ENCODE measurements at regions not wholly inside any gene's neighbourhood (a gene's known extent, or its start where the extent isn't known, plus 50 kb on each side); places are given as distances from the start of the nearest gene placed in this dataset.
"Not testable (repeated sequence)": the region's sequence is repeated elsewhere in the genome, so short reads cannot be mapped to it uniquely, and the experiment has no call there.

DNA sequence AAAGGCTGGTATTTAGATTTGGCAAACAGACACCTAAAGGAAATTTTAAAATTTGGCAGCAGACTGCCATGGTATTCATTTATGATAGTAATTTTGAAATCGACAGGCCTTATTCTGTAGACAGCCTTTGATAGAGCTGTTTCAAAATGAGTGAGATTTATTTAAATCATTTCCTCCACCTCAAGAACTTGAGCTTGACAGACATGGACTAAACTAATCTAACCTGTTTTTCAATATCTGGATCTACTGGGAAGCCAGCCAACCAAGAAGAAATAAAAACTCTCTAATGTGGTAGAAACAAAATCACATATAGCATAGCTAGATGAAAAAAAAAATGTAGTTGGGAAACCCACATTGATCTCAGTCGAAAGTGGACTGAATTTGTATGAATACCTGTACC is 56.9 kb upstream of the RASA1 start:
- intact Hi-C loops (cut with DNase I; ENCODE audit: low total_unique reads) (no loop called here), in situ Hi-C loops (cut with MboI; ENCODE audit: low pct_ligation_motif_present in 1 of 4, low pct_unique_long_range_greater_than_20kb in 1 of 4, low sequenced_read_pairs in 3 of 4) (no loop called here)
- H3K4me1 ChIP-seq = peaks cover 0 to 13% (median 3%) of the 10 kb centered on the region in 4 donors
- no peaks in the 10 kb centered on the region for H3K36me3 ChIP-seq
- H3K4me3 ChIP-seq = no peak overlapping the region
- no peak for DNase-seq
- no peaks in the 10 kb centered on the region for H3K9me3 ChIP-seq
- H3K27ac ChIP-seq = no peak overlapping the region
- peak in 1 of 3 donors; percentile 15 for TF ChIP-seq POLR2AphosphoS5 (IDR thresholded peaks at IDR 0.05)
- TF ChIP-seq, protein P1, sequence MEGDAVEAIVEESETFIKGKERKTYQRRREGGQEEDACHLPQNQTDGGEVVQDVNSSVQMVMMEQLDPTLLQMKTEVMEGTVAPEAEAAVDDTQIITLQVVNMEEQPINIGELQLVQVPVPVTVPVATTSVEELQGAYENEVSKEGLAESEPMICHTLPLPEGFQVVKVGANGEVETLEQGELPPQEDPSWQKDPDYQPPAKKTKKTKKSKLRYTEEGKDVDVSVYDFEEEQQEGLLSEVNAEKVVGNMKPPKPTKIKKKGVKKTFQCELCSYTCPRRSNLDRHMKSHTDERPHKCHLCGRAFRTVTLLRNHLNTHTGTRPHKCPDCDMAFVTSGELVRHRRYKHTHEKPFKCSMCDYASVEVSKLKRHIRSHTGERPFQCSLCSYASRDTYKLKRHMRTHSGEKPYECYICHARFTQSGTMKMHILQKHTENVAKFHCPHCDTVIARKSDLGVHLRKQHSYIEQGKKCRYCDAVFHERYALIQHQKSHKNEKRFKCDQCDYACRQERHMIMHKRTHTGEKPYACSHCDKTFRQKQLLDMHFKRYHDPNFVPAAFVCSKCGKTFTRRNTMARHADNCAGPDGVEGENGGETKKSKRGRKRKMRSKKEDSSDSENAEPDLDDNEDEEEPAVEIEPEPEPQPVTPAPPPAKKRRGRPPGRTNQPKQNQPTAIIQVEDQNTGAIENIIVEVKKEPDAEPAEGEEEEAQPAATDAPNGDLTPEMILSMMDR (IDR thresholded peaks at IDR 0.05) = no peak
- no peaks in the 10 kb centered on the region for H3K27me3 ChIP-seq
- 35% methylated on average over 2 of the region's 2 CpGs for WGBS, 2 donors (ENCODE audit: low coverage in 1 of 2)

- Histone ChIP-seq H3K4me3 (no peak overlapping the region), H3K27ac (no peak overlapping the region), H3K4me1 (peaks cover 0 to 13% (median 3%) of the 10 kb centered on the region in 4 donors), H3K9me3 (no peaks in the 10 kb centered on the region), H3K36me3 (no peaks in the 10 kb centered on the region), H3K27me3 (no peaks in the 10 kb centered on the region)
- intact Hi-C loops (cut with DNase I; ENCODE audit: low total_unique reads) = no loop called here
- in situ Hi-C loops (cut with MboI; ENCODE audit: low pct_ligation_motif_present in 1 of 4, low pct_unique_long_range_greater_than_20kb in 1 of 4, low sequenced_read_pairs in 3 of 4) = no loop called here
- WGBS, 2 donors (ENCODE audit: low coverage in 1 of 2) = 62 to 69% methylated on average over 1 of the region's 1 CpG
- TF ChIP-seq POLR2AphosphoS5 (IDR thresholded peaks at IDR 0.05) = no peak
- TF ChIP-seq, protein P1 (IDR thresholded peaks at IDR 0.05) = no peak
- TF ChIP-seq EP300 (IDR thresholded peaks at IDR 0.05; ENCODE audit: low read depth) = no peak
- TF ChIP-seq POLR2A (IDR thresholded peaks at IDR 0.05) = no peak
- no peak for DNase-seq
These were observed 56.0 kb upstream of the RASA1 start for GRCh38 chr5:87211676-87212075.

DNA sequence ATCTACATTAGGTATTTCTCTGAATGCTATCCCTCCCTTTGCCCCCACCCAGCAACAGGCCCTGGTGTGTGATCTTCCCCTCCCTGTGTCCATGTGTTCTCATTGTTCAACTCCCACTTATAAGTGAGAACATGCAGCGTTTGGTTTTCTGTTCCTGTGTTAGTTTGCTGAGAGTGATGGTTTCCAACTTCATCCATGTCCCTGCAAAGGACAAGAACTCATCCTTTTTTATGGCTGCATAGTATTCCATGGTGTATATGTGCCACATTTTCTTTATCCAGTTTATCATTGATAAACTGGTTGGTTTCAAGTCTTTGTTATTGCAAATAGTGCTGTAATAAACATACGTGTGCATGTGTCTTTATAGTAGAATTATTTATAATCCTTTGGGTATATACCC is 55.5 kb upstream of the RASA1 start:
- DNase-seq; in situ Hi-C loops (cut with MboI; ENCODE audit: low pct_ligation_motif_present in 1 of 4, low pct_unique_long_range_greater_than_20kb in 1 of 4, low sequenced_read_pairs in 3 of 4): not testable (repeated sequence)
- WGBS, 2 donors (ENCODE audit: low coverage in 1 of 2) = 90 to 92% methylated on average over 2 of the region's 2 CpGs

GRCh38 chr5:87217480-87217879 is 50.2 kb upstream of the RASA1 start:
- 52% methylated on average over 4 of the region's 4 CpGs; no CpG with 5 or more reads in 1 of the 2 donors for WGBS, 2 donors (ENCODE audit: low coverage in 1 of 2)

More for the DNA sequence above, 55.5 kb upstream of the RASA1 start:
- H3K4me3 ChIP-seq; H3K27ac ChIP-seq; H3K36me3 ChIP-seq; intact Hi-C loops (cut with DNase I; ENCODE audit: low total_unique reads); H3K27me3 ChIP-seq; H3K9me3 ChIP-seq: not testable (repeated sequence)
- H3K4me1 ChIP-seq = peaks cover 0 to 13% (median 3%) of the 10 kb centered on the region in 4 donors

More at GRCh38 chr5:87217480-87217879, 50.2 kb upstream of the RASA1 start:
- H3K4me1 ChIP-seq; in situ Hi-C loops (cut with MboI; ENCODE audit: low pct_ligation_motif_present in 1 of 4, low pct_unique_long_range_greater_than_20kb in 1 of 4, low sequenced_read_pairs in 3 of 4); intact Hi-C loops (cut with DNase I; ENCODE audit: low total_unique reads); H3K27me3 ChIP-seq; H3K9me3 ChIP-seq; H3K36me3 ChIP-seq; H3K27ac ChIP-seq; DNase-seq; H3K4me3 ChIP-seq: not testable (repeated sequence)

Small RNA genes lying in the stretch of these regions (small RNA-seq; reads per million reads assigned to genes)
- gene MIR4280 = 0 reads per million in 4 donors
- 0 reads per million in 4 donors for gene RN7SKP34
